PC-3 (cell line): ENCODE measurements at regions not wholly inside any gene's neighbourhood (a gene's known extent, or its start where the extent isn't known, plus 50 kb on each side); places are given as distances from the start of the nearest gene placed in this dataset.

Experiments used
- ATAC-seq: fragments of 200-7000 bp; cut with Tn5 transposase; 2 replicates; pipeline ENCODE4 v1.9.1; 2020; ENCODE audit warnings: mild to moderate bottlenecking, moderate library complexity
- BruUV-seq: library from RNA; stranded (reverse); fragments of 400-500 nt; replicated peaks from 2 replicates; lab custom pipeline; 2021; lab: Mats Ljungman, UMichigan
- CTCF ChIA-PET: fragments of 300-600 bp; sonication (Branson Sonifier 250); formaldehyde crosslinking; loops from one replicate; lab custom pipeline; 2022; ENCODE audit warnings: antibody characterized with exemption; lab: Charles Lee
- POLR2A ChIA-PET: fragments of 300-600 bp; sonication (Branson Sonifier 250); formaldehyde crosslinking; loops from one replicate; lab custom pipeline; 2022; ENCODE audit warnings: antibody characterized with exemption; ENCODE audit not compliant: unreplicated experiment; lab: Charles Lee
- DNase-seq: peaks from one replicate; pipeline ENCODE4 v3.0.0-alpha.2; 2015
- H2AFZ ChIP-seq: fragments of 300-600 bp; sonication (generic); 2 replicates; pipeline ENCODE4 v1.6.0; 2016; ENCODE audit warnings: antibody characterized with exemption, low read length
- H3F3A ChIP-seq: fragments of 300-600 bp; sonication (generic); one replicate; pipeline ENCODE4 v1.6.0; 2017; ENCODE audit warnings: antibody characterized with exemption, low read length, control low read depth, mild to moderate bottlenecking; ENCODE audit not compliant: unreplicated experiment
- H3K27ac ChIP-seq: fragments of 300-600 bp; sonication (generic); 2 replicates; pipeline ENCODE4 v1.5.1; 2016; ENCODE audit warnings: mild to moderate bottlenecking, low read length
- H3K27me3 ChIP-seq: fragments of 300-600 bp; sonication (generic); 2 replicates; pipeline ENCODE4 v1.6.1; 2016; ENCODE audit warnings: low read length, mixed read lengths
- H3K36me3 ChIP-seq: fragments of 300-600 bp; sonication (generic); 2 replicates; pipeline ENCODE4 v1.6.1; 2016; ENCODE audit warnings: low read depth, mixed run types, low read length, mixed read lengths
- H3K4me1 ChIP-seq: fragments of 300-600 bp; sonication (generic); 2 replicates; pipeline ENCODE4 v1.5.1; 2016; ENCODE audit warnings: low read length; ENCODE audit not compliant: insufficient read depth
- H3K4me2 ChIP-seq: fragments of 300-600 bp; sonication (generic); 2 replicates; pipeline ENCODE4 v1.6.0; 2016; ENCODE audit warnings: low read length
- H3K4me3 ChIP-seq: fragments of 300-600 bp; sonication (generic); 2 replicates; pipeline ENCODE4 v1.5.1; 2016; ENCODE audit warnings: mild to moderate bottlenecking, low read length, mixed read lengths
- H3K79me2 ChIP-seq: fragments of 300-600 bp; sonication (generic); 2 replicates; pipeline ENCODE4 v1.6.1; 2017; ENCODE audit warnings: low read length, mixed read lengths
- H3K9ac ChIP-seq: fragments of 300-600 bp; sonication (generic); 2 replicates; pipeline ENCODE4 v1.6.0; 2016; ENCODE audit warnings: mild to moderate bottlenecking, low read length
- H3K9me2 ChIP-seq: fragments of 300-600 bp; sonication (generic); replicated peaks from 2 replicates; pipeline ENCODE4 v1.6.1; 2016; ENCODE audit warnings: mixed run types, low read length, mixed read lengths
- H3K9me3 ChIP-seq: fragments of 300-600 bp; sonication (generic); 2 replicates; pipeline ENCODE4 v1.6.1; 2016; ENCODE audit warnings: low read length, mixed read lengths
- H4K20me1 ChIP-seq: fragments of 300-600 bp; sonication (generic); 2 replicates; pipeline ENCODE4 v1.6.1; 2016; ENCODE audit warnings: low read length, mixed read lengths
- EZH2 ChIP-seq: fragments of 300-600 bp; sonication (generic); IDR thresholded peaks from one replicate; pipeline ENCODE4 v1.6.1; 2017; ENCODE audit warnings: antibody characterized with exemption, mild to moderate bottlenecking, low read length; ENCODE audit not compliant: unreplicated experiment
- EZH2phosphoT487 ChIP-seq: fragments of 300-600 bp; sonication (generic); IDR thresholded peaks from 2 replicates; pipeline ENCODE4 v1.6.1; 2018; ENCODE audit warnings: mild to moderate bottlenecking, antibody characterized with exemption, low read length, borderline replicate concordance
- intact Hi-C: fragments of 100-400 bp; cut with micrococcal nuclease; formaldehyde crosslinking; loops from 2 replicates; pipeline ENCODE4 v1.9.0; 2023
- TF ChIP-seq, protein P1 (sequence below): fragments of 300-600 bp; sonication (generic); conservative IDR thresholded peaks from 2 replicates; pipeline ENCODE4 v1.5.1; 2017; ENCODE audit warnings: antibody characterized with exemption, low read depth, mild to moderate bottlenecking, low read length

DNA sequence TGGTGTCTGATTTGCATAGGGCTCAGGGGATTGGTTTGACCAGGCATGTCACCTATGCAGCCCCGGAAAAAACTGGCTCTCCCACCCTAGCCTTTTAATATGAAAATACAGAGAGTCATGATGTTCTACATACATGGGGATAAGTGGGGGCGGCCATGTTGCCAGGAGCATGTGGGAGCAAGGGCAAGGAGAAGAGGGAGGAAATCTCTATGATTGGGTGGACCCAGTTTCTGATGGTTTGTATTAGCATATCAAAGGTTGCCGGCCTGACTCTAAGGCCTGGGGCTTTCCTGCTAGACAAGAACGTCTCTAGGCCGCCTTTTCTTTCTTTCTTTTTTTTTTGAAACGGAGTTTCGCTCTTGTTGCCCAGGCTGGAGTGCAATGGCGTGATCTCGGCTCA is 123.4 kb upstream of the CPSF6 start:
- TF ChIP-seq, protein P1, sequence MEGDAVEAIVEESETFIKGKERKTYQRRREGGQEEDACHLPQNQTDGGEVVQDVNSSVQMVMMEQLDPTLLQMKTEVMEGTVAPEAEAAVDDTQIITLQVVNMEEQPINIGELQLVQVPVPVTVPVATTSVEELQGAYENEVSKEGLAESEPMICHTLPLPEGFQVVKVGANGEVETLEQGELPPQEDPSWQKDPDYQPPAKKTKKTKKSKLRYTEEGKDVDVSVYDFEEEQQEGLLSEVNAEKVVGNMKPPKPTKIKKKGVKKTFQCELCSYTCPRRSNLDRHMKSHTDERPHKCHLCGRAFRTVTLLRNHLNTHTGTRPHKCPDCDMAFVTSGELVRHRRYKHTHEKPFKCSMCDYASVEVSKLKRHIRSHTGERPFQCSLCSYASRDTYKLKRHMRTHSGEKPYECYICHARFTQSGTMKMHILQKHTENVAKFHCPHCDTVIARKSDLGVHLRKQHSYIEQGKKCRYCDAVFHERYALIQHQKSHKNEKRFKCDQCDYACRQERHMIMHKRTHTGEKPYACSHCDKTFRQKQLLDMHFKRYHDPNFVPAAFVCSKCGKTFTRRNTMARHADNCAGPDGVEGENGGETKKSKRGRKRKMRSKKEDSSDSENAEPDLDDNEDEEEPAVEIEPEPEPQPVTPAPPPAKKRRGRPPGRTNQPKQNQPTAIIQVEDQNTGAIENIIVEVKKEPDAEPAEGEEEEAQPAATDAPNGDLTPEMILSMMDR: no peak
- no peak for TF ChIP-seq EZH2
- TF ChIP-seq EZH2phosphoT487: no peak
- no peaks in the 10 kb centered on the region for H4K20me1 ChIP-seq
- no peaks in the 10 kb centered on the region for H3K4me1 ChIP-seq
- POLR2A ChIA-PET: no interaction called here
- no peak overlapping the region for H3K9ac ChIP-seq
- ATAC-seq (no peak), DNase-seq (no peak)
- H3K9me3 ChIP-seq: no peaks in the 10 kb centered on the region
- intact Hi-C loops: no loop called here
- no peak overlapping the region for H3K4me2 ChIP-seq
- no peaks in the 10 kb centered on the region for H3K36me3 ChIP-seq
- H2AFZ ChIP-seq: no peak overlapping the region
- BruUV-seq: no TSS peak
- no peak overlapping the region for H3K27ac ChIP-seq
- CTCF ChIA-PET: no interaction called here
- H3K27me3 ChIP-seq: no peaks in the 10 kb centered on the region
- no peak overlapping the region for H3K4me3 ChIP-seq
- H3K9me2 ChIP-seq: 0 out of 2 replicates have a peak, but pooled peaks cover 3% of the 10 kb centered on the region
- no peaks in the 10 kb centered on the region for H3F3A ChIP-seq
- no peaks in the 10 kb centered on the region for H3K79me2 ChIP-seq

DNA sequence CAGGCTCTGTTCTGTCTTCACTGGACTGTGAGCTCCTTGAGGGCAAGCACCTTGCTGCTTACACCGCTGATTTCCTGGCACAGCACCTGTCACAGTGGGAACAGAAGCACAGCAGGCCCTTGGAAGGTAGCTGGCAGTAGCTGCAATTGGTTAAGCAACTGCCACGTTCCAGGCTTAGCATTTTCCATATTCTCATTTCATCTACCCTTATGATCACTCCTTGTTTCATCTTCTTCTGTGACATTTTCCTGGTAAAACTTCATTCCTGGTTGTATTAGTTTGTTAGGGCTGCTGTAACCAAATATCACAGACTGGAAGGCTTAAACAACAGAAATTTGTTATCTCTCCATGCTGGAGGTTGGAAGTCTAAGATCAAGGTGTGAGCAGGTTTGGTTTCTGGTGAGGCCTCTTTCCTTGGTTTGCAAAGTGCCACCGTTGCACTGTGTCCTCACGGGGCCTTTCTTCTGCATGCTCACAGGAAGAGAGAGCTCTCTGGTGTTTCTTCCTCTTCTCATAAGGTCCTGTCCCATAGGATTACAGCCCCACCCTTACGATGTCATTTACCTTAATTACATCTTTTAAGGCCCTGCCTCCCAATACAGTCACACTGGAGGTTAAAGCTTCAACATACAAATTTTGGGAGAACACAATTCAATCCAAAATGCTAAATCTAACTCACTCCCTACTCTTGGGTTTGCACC is 121.7 kb upstream of the CPSF6 start:
- Histone ChIP-seq H3K79me2 (no peaks in the 10 kb centered on the region), H3K27ac (no peak overlapping the region), H2AFZ (no peak overlapping the region), H3K9me2 (no peaks in the 10 kb centered on the region), H3K36me3 (no peaks in the 10 kb centered on the region), H3K9me3 (no peaks in the 10 kb centered on the region), H3K4me2 (no peak overlapping the region), H3K9ac (no peak overlapping the region), H3K4me3 (no peak overlapping the region), H3K4me1 (no peaks in the 10 kb centered on the region), H3K27me3 (no peaks in the 10 kb centered on the region), H3F3A (no peaks in the 10 kb centered on the region), H4K20me1 (no peaks in the 10 kb centered on the region)
- POLR2A ChIA-PET: no interaction called here
- CTCF ChIA-PET: no interaction called here
- no peak for DNase-seq
- TF ChIP-seq, protein P1: no peak
- TF ChIP-seq EZH2: no peak
- no peak for TF ChIP-seq EZH2phosphoT487
- intact Hi-C loops: no loop called here
- BruUV-seq: no TSS peak
- no peak for ATAC-seq

DNA sequence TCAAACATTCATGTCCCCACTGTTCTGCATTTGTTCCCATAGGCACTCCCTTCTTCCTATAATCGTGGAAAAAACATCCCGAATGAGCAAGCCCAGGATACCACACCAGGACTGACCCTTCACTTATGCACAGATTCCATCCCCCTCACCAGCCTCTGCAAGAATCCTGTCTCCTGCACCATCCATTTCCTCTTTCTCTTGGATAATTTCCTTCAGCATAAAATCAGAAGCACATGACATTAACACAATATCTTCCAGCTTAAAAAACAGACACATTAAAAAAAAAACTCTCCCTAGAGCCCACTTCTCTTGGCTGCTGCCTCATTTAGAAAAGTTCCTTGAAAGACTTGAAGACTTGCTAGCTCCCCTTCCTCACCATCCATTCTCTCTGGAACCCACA is 120.9 kb upstream of the CPSF6 start:
- no peak overlapping the region for H3K27ac ChIP-seq
- H3K27me3 ChIP-seq: no peaks in the 10 kb centered on the region
- no peak for ATAC-seq
- no peak for DNase-seq
- no peak overlapping the region for H2AFZ ChIP-seq
- H3K9me3 ChIP-seq: no peaks in the 10 kb centered on the region
- no peaks in the 10 kb centered on the region for H3K9me2 ChIP-seq
- H3K4me1 ChIP-seq: no peaks in the 10 kb centered on the region
- no peaks in the 10 kb centered on the region for H3K79me2 ChIP-seq
- H3F3A ChIP-seq: no peaks in the 10 kb centered on the region
- H3K4me2 ChIP-seq: no peak overlapping the region
- POLR2A ChIA-PET: no interaction called here
- H3K9ac ChIP-seq: no peak overlapping the region
- intact Hi-C loops: no loop called here
- TF ChIP-seq EZH2phosphoT487 (no peak), EZH2 (no peak)
- TF ChIP-seq, protein P1: no peak
- no peak overlapping the region for H3K4me3 ChIP-seq
- BruUV-seq: no TSS peak
- CTCF ChIA-PET: no interaction called here
- H4K20me1 ChIP-seq: no peaks in the 10 kb centered on the region
- no peaks in the 10 kb centered on the region for H3K36me3 ChIP-seq
